GM23338 (cell line): ENCODE measurements at regions not wholly inside any gene's neighbourhood (a gene's known extent, or its start where the extent isn't known, plus 50 kb on each side); places are given as distances from the start of the nearest gene placed in this dataset.

Source experiments
- EZH2 ChIP-seq: fragments of 200-600 bp; sonication (generic); IDR thresholded peaks from one replicate; pipeline ENCODE4 v1.8.0; 2017; ENCODE audit warnings: antibody characterized with exemption, mild to moderate bottlenecking, low read depth; ENCODE audit not compliant: unreplicated experiment
- JUNB ChIP-seq: IDR thresholded peaks from one replicate; pipeline ENCODE4 v1.6.1; 2016; ENCODE audit warnings: antibody characterized with exemption; ENCODE audit not compliant: unreplicated experiment
- TF ChIP-seq, protein P1 (sequence below), 2 experiments: fragments of 200-600 bp in 1 of 2; sonication (generic) in 1 of 2; conservative IDR thresholded peaks; 2 replicates each; pipeline versions ENCODE4 v1.5.1 to v1.6.1; 2016 to 2017; ENCODE audit warnings: antibody characterized with exemption in 2 of 2, low read depth in 2 of 2, mild to moderate bottlenecking in 2 of 2, moderate library complexity in 1 of 2
- TF ChIP-seq, protein P2 (sequence below): IDR thresholded peaks from one replicate; pipeline ENCODE4 v1.6.1; 2018; ENCODE audit warnings: antibody characterized with exemption; ENCODE audit not compliant: unreplicated experiment

DNA sequence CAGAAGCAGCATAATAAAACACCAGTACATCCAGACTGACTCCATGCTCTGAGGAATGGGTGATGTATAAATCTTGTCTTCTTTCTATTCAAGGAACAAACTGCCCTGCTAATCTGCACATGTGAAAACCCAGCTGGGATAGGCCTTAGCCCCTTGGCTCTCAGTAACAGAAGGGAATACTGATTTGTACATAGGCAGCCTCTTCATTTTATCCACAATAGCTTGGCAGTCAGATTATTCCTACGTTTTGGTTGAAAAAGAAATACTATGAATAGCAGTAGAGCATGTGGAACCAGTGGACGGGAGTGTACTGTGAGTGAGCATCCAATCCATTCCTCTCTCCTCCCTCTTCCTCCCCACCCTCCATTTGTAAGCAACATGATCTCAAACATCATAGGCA, 113.5 kb upstream of the ARHGAP5 start:
- no peak for TF ChIP-seq EZH2
- TF ChIP-seq, protein P1, sequence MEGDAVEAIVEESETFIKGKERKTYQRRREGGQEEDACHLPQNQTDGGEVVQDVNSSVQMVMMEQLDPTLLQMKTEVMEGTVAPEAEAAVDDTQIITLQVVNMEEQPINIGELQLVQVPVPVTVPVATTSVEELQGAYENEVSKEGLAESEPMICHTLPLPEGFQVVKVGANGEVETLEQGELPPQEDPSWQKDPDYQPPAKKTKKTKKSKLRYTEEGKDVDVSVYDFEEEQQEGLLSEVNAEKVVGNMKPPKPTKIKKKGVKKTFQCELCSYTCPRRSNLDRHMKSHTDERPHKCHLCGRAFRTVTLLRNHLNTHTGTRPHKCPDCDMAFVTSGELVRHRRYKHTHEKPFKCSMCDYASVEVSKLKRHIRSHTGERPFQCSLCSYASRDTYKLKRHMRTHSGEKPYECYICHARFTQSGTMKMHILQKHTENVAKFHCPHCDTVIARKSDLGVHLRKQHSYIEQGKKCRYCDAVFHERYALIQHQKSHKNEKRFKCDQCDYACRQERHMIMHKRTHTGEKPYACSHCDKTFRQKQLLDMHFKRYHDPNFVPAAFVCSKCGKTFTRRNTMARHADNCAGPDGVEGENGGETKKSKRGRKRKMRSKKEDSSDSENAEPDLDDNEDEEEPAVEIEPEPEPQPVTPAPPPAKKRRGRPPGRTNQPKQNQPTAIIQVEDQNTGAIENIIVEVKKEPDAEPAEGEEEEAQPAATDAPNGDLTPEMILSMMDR (conservative IDR thresholded peaks at IDR 0.05; ENCODE audit: low read depth in 2 of 2) = no peak
- TF ChIP-seq, protein P2, sequence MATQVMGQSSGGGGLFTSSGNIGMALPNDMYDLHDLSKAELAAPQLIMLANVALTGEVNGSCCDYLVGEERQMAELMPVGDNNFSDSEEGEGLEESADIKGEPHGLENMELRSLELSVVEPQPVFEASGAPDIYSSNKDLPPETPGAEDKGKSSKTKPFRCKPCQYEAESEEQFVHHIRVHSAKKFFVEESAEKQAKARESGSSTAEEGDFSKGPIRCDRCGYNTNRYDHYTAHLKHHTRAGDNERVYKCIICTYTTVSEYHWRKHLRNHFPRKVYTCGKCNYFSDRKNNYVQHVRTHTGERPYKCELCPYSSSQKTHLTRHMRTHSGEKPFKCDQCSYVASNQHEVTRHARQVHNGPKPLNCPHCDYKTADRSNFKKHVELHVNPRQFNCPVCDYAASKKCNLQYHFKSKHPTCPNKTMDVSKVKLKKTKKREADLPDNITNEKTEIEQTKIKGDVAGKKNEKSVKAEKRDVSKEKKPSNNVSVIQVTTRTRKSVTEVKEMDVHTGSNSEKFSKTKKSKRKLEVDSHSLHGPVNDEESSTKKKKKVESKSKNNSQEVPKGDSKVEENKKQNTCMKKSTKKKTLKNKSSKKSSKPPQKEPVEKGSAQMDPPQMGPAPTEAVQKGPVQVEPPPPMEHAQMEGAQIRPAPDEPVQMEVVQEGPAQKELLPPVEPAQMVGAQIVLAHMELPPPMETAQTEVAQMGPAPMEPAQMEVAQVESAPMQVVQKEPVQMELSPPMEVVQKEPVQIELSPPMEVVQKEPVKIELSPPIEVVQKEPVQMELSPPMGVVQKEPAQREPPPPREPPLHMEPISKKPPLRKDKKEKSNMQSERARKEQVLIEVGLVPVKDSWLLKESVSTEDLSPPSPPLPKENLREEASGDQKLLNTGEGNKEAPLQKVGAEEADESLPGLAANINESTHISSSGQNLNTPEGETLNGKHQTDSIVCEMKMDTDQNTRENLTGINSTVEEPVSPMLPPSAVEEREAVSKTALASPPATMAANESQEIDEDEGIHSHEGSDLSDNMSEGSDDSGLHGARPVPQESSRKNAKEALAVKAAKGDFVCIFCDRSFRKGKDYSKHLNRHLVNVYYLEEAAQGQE = no peak
- no peak for TF ChIP-seq JUNB
